Activated B cell treated with CpG ODN at 0.5 μM for 24 hours (primary cell): ENCODE measurements at regions not wholly inside any gene's neighbourhood (a gene's known extent, or its start where the extent isn't known, plus 50 kb on each side); places are given as distances from the start of the nearest gene placed in this dataset.
"Not testable (repeated sequence)": the region's sequence is repeated elsewhere in the genome, so short reads cannot be mapped to it uniquely, and the experiment has no call there.

Experiments
- ATAC-seq: fragments of 200-7000 bp; cut with Tn5 transposase; one replicate; pipeline ENCODE4 v1.10.0; 2021; ENCODE audit warnings: low read depth, mild to moderate bottlenecking, moderate library complexity
- CTCF ChIA-PET: fragments of 350-600 bp; sonication (Branson Sonifier 250); formaldehyde crosslinking; loops from one replicate; lab custom pipeline; 2021; ENCODE audit warnings: antibody characterized with exemption; lab: Charles Lee
- POLR2A ChIA-PET: fragments of 350-600 bp; sonication (Branson Sonifier 250); formaldehyde crosslinking; loops from one replicate; lab custom pipeline; 2021; ENCODE audit warnings: antibody characterized with exemption; lab: Charles Lee
- DNase-seq: peaks from one replicate; pipeline ENCODE4 v3.0.0; 2022
- H3K27ac Mint-ChIP-seq: one replicate; pipeline ENCODE4 v1.8.0; 2020; ENCODE audit warnings: mixed read lengths
- H3K27me3 Mint-ChIP-seq: one replicate; pipeline ENCODE4 v1.8.0; 2021; ENCODE audit warnings: mixed read lengths
- H3K36me3 Mint-ChIP-seq: one replicate; pipeline ENCODE4 v1.8.0; 2021; ENCODE audit warnings: low read depth, mixed read lengths
- H3K4me1 Mint-ChIP-seq: one replicate; pipeline ENCODE4 v1.8.0; 2021; ENCODE audit warnings: mixed read lengths
- H3K4me3 Mint-ChIP-seq: one replicate; pipeline ENCODE4 v1.8.0; 2020; ENCODE audit warnings: mild to moderate bottlenecking, mixed read lengths
- H3K9me3 Mint-ChIP-seq: one replicate; pipeline ENCODE4 v1.8.0; 2020; ENCODE audit warnings: mixed read lengths
- intact Hi-C: fragments of 100-400 bp; cut with micrococcal nuclease; formaldehyde crosslinking; loops from one replicate; pipeline ENCODE4 v1.15.1; 2024
- TF ChIP-seq, protein P1 (sequence below): fragments of 200-600 bp; IDR thresholded peaks from one replicate; pipeline ENCODE4 v1.8.0; 2022; ENCODE audit warnings: antibody characterized with exemption, mild to moderate bottlenecking

DNA sequence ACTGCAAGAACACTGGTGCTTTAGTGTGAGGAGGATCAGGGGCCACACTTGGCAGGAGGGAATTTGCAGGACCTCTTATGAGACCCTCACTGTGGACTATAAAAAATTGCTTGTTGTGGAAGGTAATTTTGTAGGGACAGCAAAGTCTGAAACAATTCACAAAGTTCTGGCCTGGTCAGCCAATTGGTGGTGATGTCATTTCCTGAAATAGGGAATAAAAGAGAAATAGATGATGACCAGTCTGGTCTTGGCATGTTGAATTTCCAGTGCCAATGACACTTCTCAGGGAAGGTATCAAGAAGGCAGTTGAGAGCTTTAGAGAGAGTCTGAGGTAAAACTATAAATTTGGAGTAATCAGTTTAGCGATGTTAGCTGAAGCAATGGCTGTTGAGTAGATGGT, 129.3 kb upstream of the LMNTD1 start:
- H3K27me3 Mint-ChIP-seq: peaks cover 6% of the 10 kb centered on the region
- intact Hi-C loops: no loop called here
- POLR2A ChIA-PET: no interaction called here

DNA sequence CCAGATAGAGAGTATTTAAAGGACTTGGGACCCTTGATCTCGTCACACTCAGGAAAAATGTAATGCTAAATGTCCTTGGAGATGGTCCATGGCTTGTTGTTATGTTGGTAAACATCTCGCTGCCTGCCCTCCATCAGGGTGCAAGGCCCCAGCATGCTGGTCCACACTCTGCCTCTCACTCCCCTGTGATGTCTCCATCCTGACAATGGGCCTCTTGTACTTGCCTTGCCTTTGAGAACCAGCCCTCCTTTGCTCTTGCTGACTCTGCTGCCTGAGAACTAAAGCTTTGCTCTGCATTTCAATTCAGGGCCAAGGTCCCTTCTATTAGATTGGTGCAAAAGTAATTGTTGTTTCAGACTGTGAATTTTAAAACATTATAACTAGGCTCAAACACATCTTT, 131.0 kb upstream of the LMNTD1 start:
- no peak for ATAC-seq
- ChIA-PET CTCF (no interaction called here), POLR2A (no interaction called here)
- Mint-ChIP-seq H3K36me3 (no peaks in the 10 kb centered on the region), H3K4me1 (no peaks in the 10 kb centered on the region), H3K4me3 (no peak overlapping the region), H3K27ac (no peak overlapping the region), H3K27me3 (peaks cover 4% of the 10 kb centered on the region), H3K9me3 (peaks cover 4% of the 10 kb centered on the region)
- intact Hi-C loops: no loop called here
- no peak for DNase-seq
- TF ChIP-seq, protein P1, sequence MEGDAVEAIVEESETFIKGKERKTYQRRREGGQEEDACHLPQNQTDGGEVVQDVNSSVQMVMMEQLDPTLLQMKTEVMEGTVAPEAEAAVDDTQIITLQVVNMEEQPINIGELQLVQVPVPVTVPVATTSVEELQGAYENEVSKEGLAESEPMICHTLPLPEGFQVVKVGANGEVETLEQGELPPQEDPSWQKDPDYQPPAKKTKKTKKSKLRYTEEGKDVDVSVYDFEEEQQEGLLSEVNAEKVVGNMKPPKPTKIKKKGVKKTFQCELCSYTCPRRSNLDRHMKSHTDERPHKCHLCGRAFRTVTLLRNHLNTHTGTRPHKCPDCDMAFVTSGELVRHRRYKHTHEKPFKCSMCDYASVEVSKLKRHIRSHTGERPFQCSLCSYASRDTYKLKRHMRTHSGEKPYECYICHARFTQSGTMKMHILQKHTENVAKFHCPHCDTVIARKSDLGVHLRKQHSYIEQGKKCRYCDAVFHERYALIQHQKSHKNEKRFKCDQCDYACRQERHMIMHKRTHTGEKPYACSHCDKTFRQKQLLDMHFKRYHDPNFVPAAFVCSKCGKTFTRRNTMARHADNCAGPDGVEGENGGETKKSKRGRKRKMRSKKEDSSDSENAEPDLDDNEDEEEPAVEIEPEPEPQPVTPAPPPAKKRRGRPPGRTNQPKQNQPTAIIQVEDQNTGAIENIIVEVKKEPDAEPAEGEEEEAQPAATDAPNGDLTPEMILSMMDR: no peak

More for the DNA sequence above, 129.3 kb upstream of the LMNTD1 start:
- CTCF ChIA-PET: no interaction called here
- H3K36me3 Mint-ChIP-seq: no peaks in the 10 kb centered on the region
- H3K27ac Mint-ChIP-seq: no peak overlapping the region
- TF ChIP-seq, protein P1: no peak
- H3K9me3 Mint-ChIP-seq: peaks cover 4% of the 10 kb centered on the region
- no peak for ATAC-seq
- no peak overlapping the region for H3K4me3 Mint-ChIP-seq
- no peak for DNase-seq
- no peaks in the 10 kb centered on the region for H3K4me1 Mint-ChIP-seq

DNA sequence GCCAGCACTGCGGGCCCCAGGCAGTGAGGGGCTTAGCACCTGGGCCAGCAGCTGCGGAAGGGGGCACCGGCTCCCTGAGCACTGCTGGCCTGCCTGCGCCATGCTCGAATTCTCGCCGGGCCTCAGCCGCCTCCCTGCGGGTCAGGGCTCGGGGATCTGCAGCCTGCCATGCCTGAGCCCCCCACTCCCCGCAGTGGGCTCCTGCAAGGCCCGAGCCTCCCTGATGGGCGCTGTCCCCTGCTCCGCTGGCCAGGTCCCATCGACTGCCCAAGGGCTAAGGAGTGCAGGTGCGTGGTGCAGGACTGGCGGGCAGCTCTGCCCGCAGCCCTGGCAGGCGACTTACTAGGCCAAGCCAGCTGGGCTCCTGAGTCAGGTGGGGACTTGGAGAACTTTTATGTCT, 133.3 kb upstream of the LMNTD1 start:
- CTCF ChIA-PET: no interaction called here
- POLR2A ChIA-PET: no interaction called here
- H3K27me3 Mint-ChIP-seq: peaks cover 3% of the 10 kb centered on the region
- H3K27ac Mint-ChIP-seq: no peak overlapping the region
- no peak for DNase-seq
- no peaks in the 10 kb centered on the region for H3K4me1 Mint-ChIP-seq
- peaks cover 4% of the 10 kb centered on the region for H3K9me3 Mint-ChIP-seq
- TF ChIP-seq, protein P1: no peak
- ATAC-seq: no peak
- H3K36me3 Mint-ChIP-seq: no peaks in the 10 kb centered on the region
- H3K4me3 Mint-ChIP-seq: no peak overlapping the region
- intact Hi-C loops: no loop called here

DNA sequence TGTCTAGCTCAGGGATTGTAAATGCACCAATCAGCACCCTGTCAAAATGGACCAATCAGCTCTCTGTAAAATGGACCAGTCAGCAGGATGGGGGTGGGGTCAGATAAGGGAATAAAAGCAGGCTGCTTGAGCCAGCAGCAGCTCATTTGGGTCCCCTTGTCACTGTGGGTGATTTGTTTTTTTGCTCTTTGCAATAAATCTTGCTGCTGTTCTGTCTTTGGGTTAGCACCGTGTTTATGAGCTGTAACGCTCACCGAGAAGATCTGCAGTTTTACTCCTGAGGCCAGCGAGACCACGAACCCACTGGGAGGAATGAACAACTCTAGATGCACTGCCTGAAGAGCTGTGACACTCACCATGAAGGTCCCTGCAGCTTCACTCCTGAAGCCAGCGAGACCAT, 134.1 kb upstream of the LMNTD1 start:
- Mint-ChIP-seq H3K4me1 (no peaks in the 10 kb centered on the region), H3K27ac (no peak overlapping the region), H3K27me3 (peaks cover 3% of the 10 kb centered on the region), H3K4me3 (no peak overlapping the region), H3K9me3 (peaks cover 4% of the 10 kb centered on the region), H3K36me3 (no peaks in the 10 kb centered on the region)
- no peak for DNase-seq
- TF ChIP-seq, protein P1: no peak
- ChIA-PET CTCF (no interaction called here), POLR2A (no interaction called here)
- intact Hi-C loops: no loop called here
- no peak for ATAC-seq

DNA sequence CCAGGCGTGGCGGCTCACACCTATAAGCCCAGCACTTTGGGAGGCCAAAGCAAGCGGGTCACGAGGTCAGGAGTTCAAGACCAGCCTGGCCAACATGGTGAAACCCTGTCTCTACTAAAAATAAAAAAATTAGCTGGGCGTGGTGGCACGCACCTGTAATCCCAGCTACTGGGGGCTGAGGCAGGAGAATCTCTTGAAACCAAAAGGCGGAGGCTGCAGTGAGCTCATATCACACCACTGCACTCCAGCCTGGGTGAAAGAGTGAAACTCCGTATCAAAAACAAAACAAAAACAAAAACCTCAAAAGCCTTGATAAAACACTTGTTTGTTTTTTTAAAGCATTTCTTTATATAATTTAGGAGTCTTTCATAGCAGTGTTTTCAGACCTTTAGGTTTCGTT, 135.8 kb upstream of the LMNTD1 start:
- H3K27ac Mint-ChIP-seq, H3K4me3 Mint-ChIP-seq, DNase-seq, H3K9me3 Mint-ChIP-seq, CTCF ChIA-PET, H3K27me3 Mint-ChIP-seq, H3K36me3 Mint-ChIP-seq, POLR2A ChIA-PET, intact Hi-C loops, ATAC-seq, H3K4me1 Mint-ChIP-seq: not testable (repeated sequence)

DNA sequence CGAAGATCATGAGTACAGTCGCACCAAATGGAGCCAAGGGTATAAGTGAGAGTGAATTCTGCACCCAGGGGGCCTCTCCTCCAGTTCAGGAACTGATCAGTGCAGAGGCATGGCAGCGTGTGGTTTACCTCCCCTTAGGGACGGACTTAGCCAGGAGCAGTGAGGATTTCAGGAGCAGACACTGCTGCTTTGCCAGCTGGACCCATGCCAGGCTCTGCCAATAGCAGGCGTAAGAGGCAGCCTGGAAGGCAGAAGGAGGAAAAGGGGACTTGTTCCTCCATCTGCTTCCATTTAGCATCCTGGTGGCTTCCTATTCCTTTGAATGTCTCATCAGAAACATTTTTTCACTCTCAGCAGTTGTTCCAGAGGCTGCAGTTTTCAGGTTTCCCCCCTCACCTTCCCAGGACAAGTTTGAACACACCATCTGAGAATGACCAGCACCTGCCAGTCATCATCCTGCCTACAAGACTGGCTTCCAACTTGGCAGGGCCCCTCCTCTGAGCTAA, 137.0 kb upstream of the LMNTD1 start:
- H3K4me1 Mint-ChIP-seq: no peaks in the 10 kb centered on the region
- peaks cover 4% of the 10 kb centered on the region for H3K9me3 Mint-ChIP-seq
- H3K4me3 Mint-ChIP-seq: no peak overlapping the region
- H3K36me3 Mint-ChIP-seq: no peaks in the 10 kb centered on the region
- TF ChIP-seq, protein P1: no peak
- no peak for ATAC-seq
- H3K27ac Mint-ChIP-seq: no peak overlapping the region
- peaks cover 7% of the 10 kb centered on the region for H3K27me3 Mint-ChIP-seq
- intact Hi-C loops: no loop called here
- DNase-seq: no peak
- ChIA-PET CTCF (no interaction called here), POLR2A (no interaction called here)
